ENCODE measurements at regions not wholly inside any gene's neighbourhood (a gene's known extent, or its start where the extent isn't known, plus 50 kb on each side); places are given as distances from the start of the nearest gene placed in this dataset.

- no peaks in the 10 kb centered on the region for H3K4me1 ChIP-seq
- no peak overlapping the region for H3K27ac ChIP-seq
- TF ChIP-seq POLR2A (IDR thresholded peaks at IDR 0.05) (no peak), POLR2AphosphoS5 (IDR thresholded peaks at IDR 0.05) (no peak), CTCF (IDR thresholded peaks at IDR 0.05) (no peak)
- no peaks in the 10 kb centered on the region for H3K36me3 ChIP-seq
- no peaks in the 10 kb centered on the region for H3K27me3 ChIP-seq
- no peak overlapping the region for H3K4me3 ChIP-seq
- no peaks in the 10 kb centered on the region for H3K9me3 ChIP-seq
- intact Hi-C loops (cut with DNase I; ENCODE audit: low total_unique reads) = no loop called here
- no peak for DNase-seq (ENCODE audit: low spot score in 2 of 2)
Observed at GRCh38 chr6:108758884-108759283, 89.3 kb upstream of the ARMC2 start.

GRCh38 chr6:108760126-108761050 lies 87.8 kb upstream of the ARMC2 start:
- H3K4me3 ChIP-seq = no peak overlapping the region
- H3K4me1 ChIP-seq = no peaks in the 10 kb centered on the region
- TF ChIP-seq CTCF (IDR thresholded peaks at IDR 0.05) (no peak), POLR2A (IDR thresholded peaks at IDR 0.05) (no peak), POLR2AphosphoS5 (IDR thresholded peaks at IDR 0.05) (no peak)
- H3K27ac ChIP-seq = peak overlapping the region in 1 of 2 donors; percentile 54
- DNase-seq (ENCODE audit: low spot score in 2 of 2) = no peak
- no peaks in the 10 kb centered on the region for H3K9me3 ChIP-seq
- no peaks in the 10 kb centered on the region for H3K27me3 ChIP-seq
- H3K36me3 ChIP-seq = no peaks in the 10 kb centered on the region
- intact Hi-C loops (cut with DNase I; ENCODE audit: low total_unique reads) = no loop called here

- intact Hi-C loops (cut with DNase I; ENCODE audit: low total_unique reads) = no loop called here
- TF ChIP-seq POLR2A (IDR thresholded peaks at IDR 0.05) (no peak), CTCF (IDR thresholded peaks at IDR 0.05) (no peak), POLR2AphosphoS5 (IDR thresholded peaks at IDR 0.05) (no peak)
- Histone ChIP-seq H3K27ac (no peak overlapping the region), H3K27me3 (no peaks in the 10 kb centered on the region), H3K4me3 (no peak overlapping the region), H3K4me1 (no peaks in the 10 kb centered on the region), H3K36me3 (no peaks in the 10 kb centered on the region), H3K9me3 (no peaks in the 10 kb centered on the region)
- DNase-seq (ENCODE audit: low spot score in 2 of 2) = no peak
Observed at GRCh38 chr6:108762394-108762793, 85.8 kb upstream of the ARMC2 start.

- Histone ChIP-seq H3K4me3 (no peak overlapping the region), H3K27me3 (no peaks in the 10 kb centered on the region), H3K9me3 (no peaks in the 10 kb centered on the region), H3K27ac (no peak overlapping the region), H3K4me1 (no peaks in the 10 kb centered on the region), H3K36me3 (no peaks in the 10 kb centered on the region)
- intact Hi-C loops (cut with DNase I; ENCODE audit: low total_unique reads) = loop anchor here (1.0 kb wide), 1 partner anchor 10 kb away; no protein-coding TSS in a partner anchor
- no peak for TF ChIP-seq POLR2A (IDR thresholded peaks at IDR 0.05)
- TF ChIP-seq CTCF (IDR thresholded peaks at IDR 0.05) = no peak
- TF ChIP-seq POLR2AphosphoS5 (IDR thresholded peaks at IDR 0.05) = no peak
- DNase-seq (ENCODE audit: low spot score in 2 of 2) = no peak
Observed at GRCh38 chr6:108763931-108764579, 84.2 kb upstream of the ARMC2 start.

- Histone ChIP-seq H3K9me3 (no peaks in the 10 kb centered on the region), H3K27ac (no peak overlapping the region), H3K4me1 (no peaks in the 10 kb centered on the region), H3K4me3 (no peak overlapping the region), H3K27me3 (no peaks in the 10 kb centered on the region), H3K36me3 (no peaks in the 10 kb centered on the region)
- TF ChIP-seq CTCF (IDR thresholded peaks at IDR 0.05) = no peak
- no peak for TF ChIP-seq POLR2AphosphoS5 (IDR thresholded peaks at IDR 0.05)
- no peak for TF ChIP-seq POLR2A (IDR thresholded peaks at IDR 0.05)
- DNase-seq (ENCODE audit: low spot score in 2 of 2) = no peak
- intact Hi-C loops (cut with DNase I; ENCODE audit: low total_unique reads) = no loop called here
Observed at GRCh38 chr6:108764580-108764950, 83.7 kb upstream of the ARMC2 start.
